LHCN-M2 (cell line): ENCODE measurements at regions not wholly inside any gene's neighbourhood (a gene's known extent, or its start where the extent isn't known, plus 50 kb on each side); places are given as distances from the start of the nearest gene placed in this dataset.
"Not testable (repeated sequence)": the region's sequence is repeated elsewhere in the genome, so short reads cannot be mapped to it uniquely, and the experiment has no call there.

Source experiments
- DNase-seq: peaks from one replicate; pipeline ENCODE4 v3.0.0-alpha.2; 2012; ENCODE audit warnings: low read depth

DNA sequence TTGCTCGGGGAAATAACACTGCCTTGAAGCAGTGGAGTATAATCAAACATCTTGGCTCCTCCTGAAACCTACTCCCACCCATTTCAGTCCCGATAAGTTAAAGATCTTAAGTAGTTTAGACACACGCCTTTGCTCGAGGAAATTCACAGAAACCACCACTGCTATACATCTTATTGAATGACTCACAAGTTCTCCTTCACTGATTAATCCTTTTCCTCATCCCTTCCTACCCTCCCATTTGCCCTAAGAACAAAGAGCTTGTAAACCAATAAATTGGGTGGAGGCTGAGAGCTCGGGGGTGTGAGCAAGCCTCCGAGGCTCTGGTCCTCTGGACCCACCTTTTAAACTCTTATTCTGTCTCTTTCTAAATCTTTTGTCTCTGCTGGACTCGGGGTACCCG lies 86.5 kb downstream of the XCL2 start:
- DNase-seq = not testable (repeated sequence)

DNA sequence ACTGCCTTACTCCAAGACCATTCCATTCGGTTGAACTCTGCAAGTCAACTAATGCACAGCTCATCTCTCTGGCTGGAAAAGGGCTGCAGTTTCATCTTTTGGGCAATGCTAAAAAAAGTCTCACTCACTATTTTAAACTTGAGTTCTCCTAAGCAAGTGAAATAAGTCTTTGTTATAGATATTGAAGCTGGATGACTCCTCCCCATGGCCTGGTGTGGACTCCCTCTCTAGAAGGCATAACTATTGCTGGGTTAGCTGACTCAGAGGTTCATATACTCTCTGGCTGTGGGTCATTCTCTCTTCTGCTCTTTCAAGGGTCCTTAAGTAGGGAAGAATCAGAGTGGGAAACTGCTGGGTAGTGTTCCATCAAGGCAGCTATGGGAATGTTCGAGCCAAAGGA lies 88.0 kb downstream of the XCL2 start:
- DNase-seq = no peak

DNA sequence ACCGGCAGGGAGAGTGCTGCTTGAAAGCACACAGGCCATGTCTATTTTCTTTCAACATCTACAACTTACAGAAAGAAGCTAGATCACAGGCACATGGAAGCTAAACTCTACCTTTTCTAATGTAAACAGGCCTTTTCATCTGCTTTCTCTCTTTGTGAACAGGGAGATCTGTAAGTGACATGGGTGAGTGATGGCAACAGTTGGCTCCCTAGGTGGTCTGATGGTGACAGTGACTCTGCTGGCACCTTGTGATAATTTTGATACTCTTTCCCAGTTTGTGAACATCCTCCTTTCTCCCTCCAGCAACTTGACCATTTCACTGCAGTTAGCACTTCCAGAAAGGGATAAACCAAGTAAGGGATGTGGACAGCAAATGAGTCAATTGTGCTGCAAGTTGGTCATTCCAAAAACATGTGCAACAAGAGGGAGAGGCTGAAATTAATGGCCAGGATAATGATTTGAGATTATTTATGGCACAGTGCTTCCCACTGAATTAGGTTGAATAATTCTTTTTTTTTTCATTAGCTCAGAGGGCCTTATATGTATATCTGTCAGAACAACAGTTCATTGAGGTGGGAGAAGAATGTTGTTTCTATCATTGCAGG lies 89.5 kb downstream of the XCL2 start:
- DNase-seq = peak; percentile 46

DNA sequence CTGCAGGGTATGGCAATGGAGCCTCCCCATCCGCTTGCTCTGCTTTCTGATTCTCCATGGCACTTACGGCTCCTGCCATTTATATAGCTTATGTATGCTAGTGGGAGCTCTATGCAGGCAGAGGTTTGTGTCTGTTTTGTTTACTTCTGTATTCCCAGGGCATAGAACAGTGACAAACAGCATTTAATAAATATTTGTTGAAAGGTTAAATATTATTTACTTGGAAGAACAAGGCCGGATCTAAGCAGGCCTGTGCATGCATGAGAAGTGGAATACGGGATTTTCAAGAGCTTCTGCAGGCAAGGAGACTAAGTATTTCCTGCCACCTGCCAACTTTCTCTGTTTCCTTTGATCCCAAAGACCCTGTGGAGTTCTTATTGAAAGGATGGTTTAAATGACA lies 90.7 kb downstream of the XCL2 start:
- DNase-seq = no peak

DNA sequence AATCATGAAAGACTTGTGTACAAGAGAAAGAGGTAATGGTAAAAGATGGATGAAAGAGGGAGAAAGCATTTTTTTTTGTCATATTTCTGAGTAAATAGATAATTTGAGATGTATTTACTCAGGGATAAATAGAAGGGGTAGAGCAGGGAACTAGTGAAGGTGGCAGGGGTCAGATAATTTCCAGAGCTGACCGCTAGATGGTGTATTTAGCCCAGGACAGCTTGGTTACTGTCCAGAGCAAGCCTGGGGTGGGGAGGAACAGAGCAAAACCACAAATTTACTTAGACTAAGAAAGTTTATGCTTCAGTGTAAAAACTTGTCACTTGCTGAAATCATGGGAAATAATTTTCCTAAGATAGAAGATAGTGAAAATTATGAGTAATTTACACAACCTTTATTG lies 91.5 kb downstream of the XCL2 start:
- no peak for DNase-seq

DNA sequence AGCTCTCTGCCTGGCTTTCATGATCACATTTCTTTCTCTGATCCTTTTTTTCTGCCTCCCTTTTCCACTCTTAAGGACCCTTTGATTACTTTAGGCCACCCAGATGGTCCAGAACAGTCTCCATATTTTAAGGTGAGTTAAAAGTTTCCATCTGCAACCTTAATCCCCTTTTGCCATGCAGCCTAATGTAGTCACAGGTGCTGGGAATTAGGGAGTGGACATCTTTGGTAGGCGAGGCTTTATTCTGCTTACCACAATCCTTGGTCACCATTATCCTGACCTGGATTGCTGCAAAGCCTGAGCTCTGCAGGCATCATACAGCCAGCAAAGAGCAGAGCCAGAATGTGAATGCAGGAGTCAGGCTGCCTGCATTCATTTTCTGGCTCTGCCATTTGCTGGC lies 95.9 kb downstream of the XCL2 start:
- no peak for DNase-seq

DNA sequence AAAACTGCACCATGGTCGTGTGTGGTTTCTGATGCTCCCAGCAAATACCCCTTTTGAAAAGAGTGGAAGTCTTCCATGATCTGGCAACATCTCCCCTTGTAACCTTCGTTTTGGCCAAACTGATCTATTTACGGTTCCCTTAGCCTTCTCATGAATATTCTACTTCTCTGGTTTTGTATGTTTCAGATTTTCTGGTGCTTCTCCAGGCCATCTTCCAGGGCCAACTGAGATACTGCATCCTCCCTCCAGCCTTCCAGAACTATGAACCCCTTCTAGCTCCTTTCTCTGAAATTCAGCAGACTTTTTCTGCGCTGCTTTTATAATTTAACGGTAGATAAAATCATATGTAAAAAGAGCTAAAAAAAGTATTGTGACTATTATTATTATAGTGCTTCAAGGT lies 97.7 kb downstream of the XCL2 start:
- DNase-seq = no peak

DNA sequence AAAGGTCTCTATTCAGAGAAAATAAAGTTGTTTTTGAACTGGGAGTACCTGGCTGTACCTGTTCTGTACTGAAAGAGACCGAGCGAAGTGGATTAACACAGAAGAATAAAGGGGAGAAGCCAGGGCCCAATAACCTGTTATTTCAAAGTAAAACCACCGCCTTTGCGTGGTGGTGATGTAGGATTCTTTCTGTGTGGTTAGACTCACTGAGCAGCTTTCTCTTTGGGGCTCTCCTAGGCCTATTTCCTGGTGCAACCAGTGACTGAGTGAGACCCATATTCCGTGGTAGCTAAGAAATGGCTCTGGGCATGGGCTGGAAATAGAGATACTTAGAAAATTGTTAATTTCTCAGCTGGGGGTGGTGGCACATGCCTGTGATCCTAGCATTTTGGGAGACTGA lies 99.9 kb downstream of the XCL2 start:
- DNase-seq = no peak

DNA sequence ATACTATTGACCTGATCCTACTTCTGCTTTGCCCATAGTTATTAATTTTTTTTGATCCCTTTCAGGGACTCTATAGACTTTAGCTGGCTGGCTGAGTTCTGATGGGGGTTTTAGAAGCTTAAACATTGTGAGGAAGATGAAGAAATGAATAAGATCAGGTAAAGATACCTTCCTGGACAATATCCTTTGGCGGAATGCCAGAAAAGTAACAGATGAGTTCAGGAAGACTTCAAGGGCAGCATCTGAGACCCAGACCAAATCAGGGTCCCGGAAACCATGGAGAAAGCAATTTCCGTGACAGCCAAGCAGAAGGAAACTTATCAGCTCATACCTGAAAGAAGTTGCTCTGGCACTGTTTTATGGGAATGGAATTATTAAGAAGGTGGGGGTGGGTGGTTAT lies 100.4 kb downstream of the XCL2 start:
- no peak for DNase-seq

DNA sequence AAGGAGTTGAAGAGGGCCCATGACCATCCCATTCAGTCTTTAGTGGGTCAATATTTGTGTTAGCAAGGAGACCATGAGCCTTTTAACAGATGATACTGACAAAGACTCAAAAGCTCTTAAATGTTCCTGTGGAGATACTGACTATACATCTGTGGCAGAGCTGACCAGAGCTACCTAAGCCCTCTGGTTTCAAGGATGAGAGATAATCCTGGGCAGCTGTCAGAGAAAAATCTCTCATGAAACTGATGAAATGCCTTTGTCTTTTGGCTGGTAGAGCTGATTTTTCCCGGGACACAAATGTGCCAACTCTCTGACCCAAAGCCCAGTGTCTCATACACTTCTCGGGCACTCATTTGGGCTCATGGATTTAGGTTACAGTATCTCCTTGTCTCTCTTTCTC lies 100.9 kb downstream of the XCL2 start:
- DNase-seq = peak; percentile 10

DNA sequence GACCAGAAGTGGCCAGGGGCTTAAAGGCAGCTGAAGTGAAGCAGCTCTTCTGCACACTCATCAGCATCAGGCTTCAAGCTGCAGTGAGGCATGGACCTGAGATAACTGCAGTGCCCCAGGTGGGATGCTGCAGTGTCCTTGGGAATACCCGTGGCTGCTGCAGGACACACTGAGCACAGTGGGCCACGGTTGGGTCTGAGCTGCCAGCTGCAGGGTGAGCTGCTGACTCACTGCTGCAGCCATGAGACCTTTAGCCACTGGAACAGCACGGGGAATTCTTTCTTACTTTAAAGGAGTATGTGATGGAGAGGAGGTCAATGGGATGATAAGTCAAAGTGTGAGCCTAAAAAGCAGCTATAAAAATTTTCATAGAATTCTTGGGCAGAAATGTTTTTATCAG lies 102.1 kb downstream of the XCL2 start:
- DNase-seq = peak; percentile 15

DNA sequence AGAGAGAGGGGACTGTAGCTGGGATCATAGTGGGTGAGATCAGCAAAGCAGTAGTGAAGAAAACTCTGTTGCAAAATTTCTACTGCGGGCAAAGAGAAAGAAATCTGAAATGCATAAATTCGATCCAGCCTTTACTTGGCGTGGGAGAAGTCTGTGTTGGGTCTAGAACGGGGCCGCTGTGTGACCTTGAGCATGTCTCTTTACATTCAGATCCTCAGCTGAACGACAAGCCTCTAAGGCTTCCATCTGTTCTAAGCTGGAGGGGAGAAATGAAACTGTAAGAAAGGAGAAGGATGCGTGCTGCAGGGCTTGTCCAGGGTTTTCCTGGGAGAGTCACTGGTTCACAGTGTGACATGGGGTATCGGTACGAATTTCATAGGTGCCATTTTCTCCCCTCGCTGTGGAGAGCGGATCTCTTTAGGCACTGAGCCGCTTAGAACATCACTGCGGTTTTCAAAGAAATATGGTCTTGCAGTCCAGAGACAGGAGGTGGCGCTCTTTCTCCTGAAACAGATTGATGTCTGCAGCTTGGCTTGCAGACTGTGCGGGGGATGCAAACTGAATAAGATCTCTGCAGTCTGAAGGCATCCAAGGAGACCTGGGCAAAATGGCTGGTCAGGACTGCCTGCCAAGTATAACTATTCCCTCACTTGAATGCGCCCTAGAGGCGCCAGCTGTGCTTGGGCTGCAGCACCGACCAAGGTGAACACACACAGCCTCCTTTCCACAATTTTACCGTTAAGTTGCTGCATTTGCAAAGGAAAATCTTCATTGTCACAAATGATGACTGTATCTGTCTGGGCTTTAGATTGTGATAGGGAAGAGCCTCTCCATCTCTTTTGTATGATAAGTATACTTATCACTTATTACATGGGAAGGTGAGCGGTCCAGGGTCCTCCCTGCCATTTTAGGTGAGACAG lies 104.1 kb downstream of the XCL2 start:
- peak; percentile 78 for DNase-seq

DNA sequence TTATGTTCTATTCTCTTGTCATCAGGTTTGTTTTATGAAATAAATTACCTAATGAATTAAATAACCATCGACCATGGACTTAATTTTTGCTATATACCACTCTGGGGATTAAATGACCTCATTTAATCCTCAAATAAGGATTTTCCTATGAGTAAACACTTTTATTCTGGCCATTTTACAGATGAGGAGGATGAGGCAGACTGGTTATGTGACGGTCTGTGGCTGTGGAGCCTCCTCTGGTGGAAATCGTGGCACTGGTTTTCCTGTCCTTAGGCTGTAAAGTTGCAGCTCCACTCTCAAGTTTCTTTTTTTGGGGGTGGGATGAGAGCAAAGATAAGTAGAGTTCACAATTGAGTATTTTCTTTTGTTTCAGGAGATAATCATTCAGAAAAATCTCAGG lies 105.2 kb downstream of the XCL2 start:
- DNase-seq = no peak

DNA sequence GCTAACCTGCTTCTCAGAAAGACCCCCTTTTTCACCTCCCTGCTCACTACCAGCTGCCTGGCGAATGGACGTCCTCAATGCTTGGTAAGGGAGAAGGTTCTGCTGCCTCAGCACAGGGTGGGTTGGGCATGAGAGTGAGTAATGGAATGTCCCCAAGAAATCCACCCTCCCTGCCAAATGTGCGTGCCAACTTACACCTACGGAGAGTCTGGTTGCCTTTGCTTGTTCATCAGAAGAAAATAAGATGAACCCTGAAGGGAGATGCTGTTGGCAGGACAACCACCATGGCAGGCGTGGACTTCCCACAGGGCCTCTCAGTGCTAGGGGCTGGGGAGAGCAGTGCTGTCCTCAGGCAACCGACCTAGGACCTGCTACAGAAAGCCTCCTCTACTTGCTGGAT lies 106.0 kb downstream of the XCL2 start:
- no peak for DNase-seq

DNA sequence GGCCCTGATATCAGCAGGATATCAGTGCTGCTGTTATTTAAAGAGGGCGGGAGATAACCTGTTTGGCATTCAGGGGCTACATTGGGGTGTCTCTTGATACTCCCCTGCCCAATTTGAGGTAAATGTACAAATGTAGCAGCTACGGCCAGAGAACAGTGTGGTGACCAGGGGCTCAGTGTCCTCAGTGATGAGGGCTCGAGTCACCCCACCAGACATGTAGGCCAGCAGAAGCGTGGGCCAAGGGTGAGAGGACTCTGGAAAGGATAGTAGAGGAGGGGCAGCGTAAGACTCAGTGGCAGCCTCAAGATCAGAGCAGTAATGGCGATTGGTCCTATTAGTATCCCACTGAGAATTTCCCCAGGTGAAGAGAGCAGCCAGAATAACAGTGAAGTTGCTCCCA lies 108.4 kb downstream of the XCL2 start:
- DNase-seq = no peak

DNA sequence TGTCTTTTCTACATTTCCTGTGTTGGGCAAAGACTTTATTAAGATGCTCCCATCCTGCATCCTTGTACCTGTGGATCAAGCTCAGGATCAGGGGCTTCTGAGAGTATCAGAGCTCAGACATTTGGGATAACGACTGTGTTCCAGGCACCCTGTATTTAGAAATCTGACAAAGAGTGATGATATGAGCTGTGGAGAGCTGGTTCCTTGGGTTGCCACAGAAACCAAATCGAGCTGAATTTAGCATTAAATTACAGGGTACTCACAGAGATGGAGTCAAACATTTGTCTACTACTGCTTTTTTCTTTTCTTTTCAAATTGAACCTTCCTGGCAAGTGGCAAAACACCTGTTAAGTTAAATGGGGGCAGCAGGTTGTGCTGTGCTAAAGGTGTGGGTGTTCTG lies 110.6 kb downstream of the XCL2 start:
- no peak for DNase-seq

DNA sequence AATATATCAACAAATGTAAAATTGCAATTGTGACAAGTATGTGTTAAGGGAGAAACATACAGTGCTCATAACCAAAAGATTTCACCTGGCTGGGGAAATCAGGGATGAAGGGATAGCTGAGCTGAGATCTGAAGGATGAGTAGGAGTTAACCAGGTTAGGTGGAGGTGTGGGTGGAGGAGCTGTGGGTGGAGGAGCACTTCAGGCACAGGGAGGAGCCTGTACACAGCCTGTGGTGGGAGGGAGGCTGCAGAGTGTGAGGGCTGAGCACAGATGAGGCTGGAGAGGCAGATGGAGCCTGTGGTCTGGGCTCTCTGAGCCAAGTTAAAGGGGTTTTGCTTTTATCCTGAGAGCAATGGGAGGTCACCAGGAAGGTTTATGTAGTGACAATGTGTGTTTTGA lies 111.9 kb downstream of the XCL2 start:
- no peak for DNase-seq

DNA sequence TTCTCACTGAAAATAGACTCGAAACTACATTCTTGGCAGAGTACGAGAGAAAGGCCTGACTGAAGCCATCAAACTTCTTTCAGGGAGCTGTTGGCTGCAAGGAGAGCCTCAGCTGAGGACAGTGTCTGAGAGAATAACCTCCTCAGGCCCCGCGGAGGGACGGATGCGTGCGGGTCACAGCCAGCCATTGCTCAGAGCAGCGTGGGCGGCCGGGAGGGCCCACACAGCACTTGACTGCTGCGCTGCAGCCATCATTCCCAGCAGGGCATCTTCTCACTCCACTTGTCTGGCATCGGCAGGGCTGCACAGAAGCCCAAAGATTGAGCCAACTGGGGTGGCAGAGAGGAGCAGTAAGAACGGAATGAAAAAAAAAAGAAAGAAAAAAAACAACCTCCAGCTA lies 113.5 kb downstream of the XCL2 start:
- DNase-seq = no peak

DNA sequence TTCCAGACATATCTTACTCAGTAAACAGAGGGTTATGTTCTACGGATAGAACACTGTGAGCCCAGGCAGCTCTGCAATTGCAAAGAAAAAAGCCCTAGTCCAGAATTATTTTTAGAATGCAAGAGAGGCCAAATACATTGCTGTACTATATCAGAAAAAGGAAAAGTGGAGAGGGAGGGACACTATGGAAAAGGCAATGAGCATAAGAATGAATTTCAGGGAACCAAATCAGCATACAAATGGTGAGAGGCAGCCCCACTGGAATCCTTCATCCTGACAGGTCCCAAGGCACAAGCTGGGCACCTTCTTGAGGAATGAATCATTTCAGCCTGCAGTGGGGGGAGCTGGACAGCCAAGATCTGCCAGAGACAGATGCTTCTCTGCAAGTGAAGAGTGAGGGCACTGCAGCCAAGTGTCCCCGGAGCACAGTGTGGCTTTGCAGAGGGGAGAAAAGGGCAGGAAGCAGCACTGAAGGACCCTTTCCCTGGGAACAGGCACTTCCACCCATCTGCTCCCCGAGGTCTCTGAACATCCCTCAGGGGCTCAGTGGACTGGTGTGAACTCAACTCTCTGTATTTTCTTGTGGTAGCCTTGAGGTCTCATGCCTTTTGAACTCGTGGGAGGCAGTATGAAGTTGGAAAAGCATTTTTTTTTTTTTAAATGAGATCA lies 115.6 kb downstream of the XCL2 start:
- DNase-seq = peak; percentile 13

DNA sequence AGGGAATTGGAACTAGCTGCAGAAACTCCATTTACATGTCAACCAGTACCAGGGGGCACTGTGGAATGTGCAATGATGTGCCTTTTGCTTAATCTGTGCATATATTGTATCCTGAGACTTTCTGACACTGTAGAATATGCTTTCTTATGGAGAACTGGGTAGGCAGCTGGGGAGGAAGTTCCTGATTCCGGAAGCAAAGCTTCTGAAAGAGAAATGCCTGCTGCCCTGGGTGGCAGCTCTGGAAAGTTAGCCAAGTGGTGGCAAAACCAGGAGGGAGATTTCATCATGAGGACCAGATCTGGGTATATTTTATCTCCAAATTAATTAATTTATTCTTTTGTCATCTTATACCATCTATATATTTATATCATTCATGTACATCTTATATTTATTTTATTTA lies 116.7 kb downstream of the XCL2 start:
- DNase-seq = no peak

DNA sequence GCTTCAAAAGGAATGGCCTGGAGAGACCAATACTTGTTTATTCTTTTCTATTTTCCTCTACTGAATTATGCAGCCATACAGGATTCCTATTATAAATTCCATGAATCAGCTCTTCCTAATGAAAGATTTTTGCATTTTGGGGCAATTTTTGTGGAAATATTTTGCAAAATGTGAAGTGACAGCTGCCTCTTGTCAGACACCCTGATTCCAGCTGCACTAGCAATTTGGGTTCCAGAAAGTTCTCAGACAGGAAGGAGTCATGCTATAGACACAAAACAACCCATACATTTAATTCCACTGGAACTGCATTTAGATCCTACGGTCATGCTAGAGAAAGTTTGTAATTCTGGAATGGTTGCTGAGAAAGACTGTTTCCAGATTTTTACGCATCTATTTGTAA lies 119.5 kb downstream of the XCL2 start:
- no peak for DNase-seq

DNA sequence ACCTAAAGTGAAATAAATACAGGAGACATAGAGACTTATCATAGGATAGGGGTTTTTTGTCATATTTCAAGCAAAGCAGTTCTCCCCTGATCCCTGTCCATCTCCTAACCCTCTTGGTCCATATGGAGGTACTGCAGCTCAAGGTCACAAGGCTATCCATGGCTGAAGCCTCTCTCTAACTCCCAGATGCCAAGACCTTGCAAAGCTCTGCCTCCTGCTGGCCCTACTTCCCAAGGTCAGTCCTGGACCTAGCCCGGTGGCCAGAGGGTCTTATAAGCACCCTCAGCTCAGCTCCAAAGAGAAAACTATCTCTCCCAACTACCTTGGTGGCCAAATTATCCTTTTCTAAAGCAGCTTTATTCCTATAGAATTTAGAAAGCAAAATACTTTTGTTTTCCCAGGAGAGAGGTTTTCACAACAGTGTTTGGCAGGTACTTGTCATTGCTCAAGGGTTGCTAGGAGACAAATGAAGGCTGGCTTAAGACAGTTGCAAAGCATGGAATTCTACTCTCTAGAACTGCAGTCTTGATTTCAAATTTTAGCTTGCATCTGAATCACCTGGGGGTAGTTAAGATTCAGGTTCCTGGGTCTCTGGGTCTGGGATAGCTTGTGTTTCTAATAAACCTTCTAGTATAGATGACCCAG lies 121.5 kb downstream of the XCL2 start:
- no peak for DNase-seq
